PC-3 (cell line): ENCODE measurements at regions not wholly inside any gene's neighbourhood (a gene's known extent, or its start where the extent isn't known, plus 50 kb on each side); places are given as distances from the start of the nearest gene placed in this dataset.

Experiments
- EZH2 ChIP-seq: fragments of 300-600 bp; sonication (generic); IDR thresholded peaks from one replicate; pipeline ENCODE4 v1.6.1; 2017; ENCODE audit warnings: antibody characterized with exemption, mild to moderate bottlenecking, low read length; ENCODE audit not compliant: unreplicated experiment
- EZH2phosphoT487 ChIP-seq: fragments of 300-600 bp; sonication (generic); IDR thresholded peaks from 2 replicates; pipeline ENCODE4 v1.6.1; 2018; ENCODE audit warnings: mild to moderate bottlenecking, antibody characterized with exemption, low read length, borderline replicate concordance
- TF ChIP-seq, protein P1 (sequence below): fragments of 300-600 bp; sonication (generic); conservative IDR thresholded peaks from 2 replicates; pipeline ENCODE4 v1.5.1; 2017; ENCODE audit warnings: antibody characterized with exemption, low read depth, mild to moderate bottlenecking, low read length

DNA sequence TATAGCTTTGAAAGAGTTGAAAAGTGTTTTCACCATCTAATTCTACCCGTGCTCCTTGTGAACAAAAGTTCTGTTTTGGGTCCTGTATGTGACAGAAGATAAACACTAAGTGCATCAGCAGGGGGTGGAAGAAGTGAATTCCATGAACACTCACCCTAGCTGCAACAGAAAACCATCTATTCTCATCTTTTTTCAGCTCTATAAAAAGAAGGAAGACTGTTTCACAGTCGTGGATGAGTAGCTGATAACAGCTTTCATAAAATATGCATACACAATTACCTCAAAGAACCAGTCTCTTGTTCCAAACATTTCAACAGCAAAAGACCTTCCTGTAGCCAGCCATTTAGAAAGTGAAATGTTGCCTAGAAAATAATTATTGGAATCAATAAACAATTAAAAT is 281.7 kb upstream of the RASGRP1 start:
- TF ChIP-seq, protein P1, sequence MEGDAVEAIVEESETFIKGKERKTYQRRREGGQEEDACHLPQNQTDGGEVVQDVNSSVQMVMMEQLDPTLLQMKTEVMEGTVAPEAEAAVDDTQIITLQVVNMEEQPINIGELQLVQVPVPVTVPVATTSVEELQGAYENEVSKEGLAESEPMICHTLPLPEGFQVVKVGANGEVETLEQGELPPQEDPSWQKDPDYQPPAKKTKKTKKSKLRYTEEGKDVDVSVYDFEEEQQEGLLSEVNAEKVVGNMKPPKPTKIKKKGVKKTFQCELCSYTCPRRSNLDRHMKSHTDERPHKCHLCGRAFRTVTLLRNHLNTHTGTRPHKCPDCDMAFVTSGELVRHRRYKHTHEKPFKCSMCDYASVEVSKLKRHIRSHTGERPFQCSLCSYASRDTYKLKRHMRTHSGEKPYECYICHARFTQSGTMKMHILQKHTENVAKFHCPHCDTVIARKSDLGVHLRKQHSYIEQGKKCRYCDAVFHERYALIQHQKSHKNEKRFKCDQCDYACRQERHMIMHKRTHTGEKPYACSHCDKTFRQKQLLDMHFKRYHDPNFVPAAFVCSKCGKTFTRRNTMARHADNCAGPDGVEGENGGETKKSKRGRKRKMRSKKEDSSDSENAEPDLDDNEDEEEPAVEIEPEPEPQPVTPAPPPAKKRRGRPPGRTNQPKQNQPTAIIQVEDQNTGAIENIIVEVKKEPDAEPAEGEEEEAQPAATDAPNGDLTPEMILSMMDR, result no peak
- TF ChIP-seq EZH2, result no peak
- TF ChIP-seq EZH2phosphoT487, result no peak
